K562 (cell line): ENCODE measurements at regions not wholly inside any gene's neighbourhood (a gene's known extent, or its start where the extent isn't known, plus 50 kb on each side); places are given as distances from the start of the nearest gene placed in this dataset.
A peak's percentile ranks its signal among the peaks of the same experiment; 100 is the strongest.

ENCODE experiments used
- ATF1 ChIP-seq, 2 experiments: fragments of 450-650 bp in 1 of 2; IDR thresholded peaks; 2 replicates each; pipeline ENCODE4 v1.6.1; 2016; ENCODE audit warnings: missing compliant biosample characterization in 1 of 2, missing genetic modification characterization in 1 of 2
- CEBPG ChIP-seq, 3 experiments: fragments of 200-800 bp in 1 of 3; sonication (Bioruptor generic) in 1 of 3; sonication (generic) in 1 of 3; formaldehyde crosslinking in 1 of 3; IDR thresholded peaks in 2 of 3; conservative IDR thresholded peaks in 1 of 3; 2 replicates each; pipeline versions ENCODE4 v1.6.1 to v1.8.0; 2016 to 2022; ENCODE audit warnings: missing compliant biosample characterization in 2 of 3, missing genetic modification characterization in 2 of 3, mild to moderate bottlenecking in 1 of 3, missing genetic modification reagents in 1 of 3
- CXXC5 ChIP-seq: fragments of 250-450 bp; sonication (Bioruptor Pico); IDR thresholded peaks from 2 replicates; pipeline ENCODE4 v1.8.0; 2022; ENCODE audit warnings: inconsistent platforms, mild to moderate bottlenecking, moderate library complexity
- ELF4 ChIP-seq: fragments of 450-650 bp; formaldehyde crosslinking; IDR thresholded peaks from 2 replicates; pipeline ENCODE4 v1.4.0; 2022; ENCODE audit warnings: missing genetic modification characterization
- FOXP1 ChIP-seq: sonication (generic); formaldehyde crosslinking; IDR thresholded peaks from 2 replicates; pipeline ENCODE4 v1.8.0; 2022; ENCODE audit warnings: mild to moderate bottlenecking, missing genetic modification reagents
- GATA2 ChIP-seq: sonication (generic); formaldehyde crosslinking; IDR thresholded peaks from 2 replicates; pipeline ENCODE4 v1.4.0; 2020; ENCODE audit warnings: mild to moderate bottlenecking, missing genetic modification reagents
- HDAC2 ChIP-seq: fragments of 450-650 bp; IDR thresholded peaks from 2 replicates; pipeline ENCODE4 v1.6.1; 2016; ENCODE audit warnings: mild to moderate bottlenecking
- KHSRP ChIP-seq: fragments of 450-650 bp; IDR thresholded peaks from 2 replicates; pipeline ENCODE4 v1.6.1; 2017
- KLF13 ChIP-seq: fragments of 450-650 bp; IDR thresholded peaks from 2 replicates; pipeline ENCODE4 v1.6.1; 2016; ENCODE audit warnings: missing genetic modification characterization, low read depth, mild to moderate bottlenecking, missing compliant biosample characterization, moderate library complexity, borderline replicate concordance
- L3MBTL2 ChIP-seq: fragments of 450-650 bp; IDR thresholded peaks from 2 replicates; pipeline ENCODE4 v1.6.1; 2016; ENCODE audit warnings: mild to moderate bottlenecking, moderate library complexity
- MTA3 ChIP-seq: fragments of 450-650 bp; formaldehyde crosslinking; IDR thresholded peaks from 2 replicates; pipeline ENCODE4 v1.6.1; 2017; ENCODE audit warnings: mild to moderate bottlenecking, borderline replicate concordance
- NEUROD1 ChIP-seq: fragments of 150-350 bp; IDR thresholded peaks from 2 replicates; pipeline ENCODE4 v1.6.1; 2014; ENCODE audit warnings: borderline replicate concordance, low read length, low read depth; ENCODE audit not compliant: partially characterized antibody
- NFATC3 ChIP-seq: fragments of 450-650 bp; IDR thresholded peaks from 2 replicates; pipeline ENCODE4 v1.6.1; 2017; ENCODE audit warnings: mild to moderate bottlenecking
- NFRKB ChIP-seq: fragments of 450-650 bp; IDR thresholded peaks from 2 replicates; pipeline ENCODE4 v1.6.1; 2016; ENCODE audit warnings: low read depth
- PML ChIP-seq: IDR thresholded peaks from 2 replicates; pipeline ENCODE4 v1.6.1; 2012; ENCODE audit warnings: low read length, inconsistent platforms
- POLR3G ChIP-seq: IDR thresholded peaks from 2 replicates; pipeline ENCODE4 v1.6.1; 2011; ENCODE audit not compliant: insufficient read length, insufficient replicate concordance; ENCODE audit errors: extremely low read depth
- RBM25 ChIP-seq: fragments of 200-400 bp; formaldehyde crosslinking; IDR thresholded peaks from 2 replicates; pipeline ENCODE4 v1.6.1; 2018; ENCODE audit warnings: low read length, low read depth, moderate library complexity; ENCODE audit not compliant: severe bottlenecking
- SMARCE1 ChIP-seq: fragments of 450-650 bp; IDR thresholded peaks from 2 replicates; pipeline ENCODE4 v1.7.1; 2016; ENCODE audit warnings: mild to moderate bottlenecking
- SUPT5H ChIP-seq: fragments of 450-650 bp; IDR thresholded peaks from 2 replicates; pipeline ENCODE4 v1.6.1; 2016
- YY1 ChIP-seq, 3 experiments: IDR thresholded peaks; 2 replicates each; pipeline ENCODE4 v1.6.1; 2011; ENCODE audit warnings: low read length in 2 of 3, mild to moderate bottlenecking in 2 of 3, moderate library complexity in 2 of 3, borderline replicate concordance in 1 of 3, control low read depth in 1 of 3, low read depth in 1 of 3; ENCODE audit not compliant: insufficient read depth in 3 of 3, insufficient replicate concordance in 2 of 3, control insufficient read depth in 1 of 3, insufficient read length in 1 of 3; ENCODE audit errors: extremely low read depth in 1 of 3
- ZC3H4 ChIP-seq: sonication (generic); formaldehyde crosslinking; IDR thresholded peaks from 2 replicates; pipeline ENCODE4 v1.9.0; 2021; ENCODE audit warnings: missing genetic modification reagents, borderline replicate concordance
- ZNF354B ChIP-seq: fragments of 250-450 bp; sonication (Bioruptor Pico); IDR thresholded peaks from 2 replicates; pipeline ENCODE4 v1.4.0; 2020
- ZNF445 ChIP-seq: fragments of 250-450 bp; sonication (Bioruptor Pico); IDR thresholded peaks from 2 replicates; pipeline ENCODE4 v1.4.0; 2020; ENCODE audit warnings: low read depth, mild to moderate bottlenecking, moderate library complexity
- ZNF740 ChIP-seq, 3 experiments: fragments of 200-800 bp in 1 of 3; sonication (Bioruptor generic) in 1 of 3; sonication (generic) in 1 of 3; formaldehyde crosslinking in 1 of 3; IDR thresholded peaks; 2 replicates each; pipeline versions ENCODE4 v1.6.1 to v1.8.0; 2016 to 2022; ENCODE audit warnings: mild to moderate bottlenecking in 2 of 3, missing compliant biosample characterization in 2 of 3, missing genetic modification characterization in 2 of 3, missing genetic modification reagents in 1 of 3
- TF ChIP-seq, protein P1 (sequence below): sonication (generic); formaldehyde crosslinking; IDR thresholded peaks from 2 replicates; pipeline ENCODE4 v1.8.0; 2022; ENCODE audit warnings: mild to moderate bottlenecking, missing genetic modification reagents, borderline replicate concordance

GRCh38 chr6:90403489-90404381, 107.1 kb upstream of the BACH2 start (continued):
- TF ChIP-seq, protein P1, sequence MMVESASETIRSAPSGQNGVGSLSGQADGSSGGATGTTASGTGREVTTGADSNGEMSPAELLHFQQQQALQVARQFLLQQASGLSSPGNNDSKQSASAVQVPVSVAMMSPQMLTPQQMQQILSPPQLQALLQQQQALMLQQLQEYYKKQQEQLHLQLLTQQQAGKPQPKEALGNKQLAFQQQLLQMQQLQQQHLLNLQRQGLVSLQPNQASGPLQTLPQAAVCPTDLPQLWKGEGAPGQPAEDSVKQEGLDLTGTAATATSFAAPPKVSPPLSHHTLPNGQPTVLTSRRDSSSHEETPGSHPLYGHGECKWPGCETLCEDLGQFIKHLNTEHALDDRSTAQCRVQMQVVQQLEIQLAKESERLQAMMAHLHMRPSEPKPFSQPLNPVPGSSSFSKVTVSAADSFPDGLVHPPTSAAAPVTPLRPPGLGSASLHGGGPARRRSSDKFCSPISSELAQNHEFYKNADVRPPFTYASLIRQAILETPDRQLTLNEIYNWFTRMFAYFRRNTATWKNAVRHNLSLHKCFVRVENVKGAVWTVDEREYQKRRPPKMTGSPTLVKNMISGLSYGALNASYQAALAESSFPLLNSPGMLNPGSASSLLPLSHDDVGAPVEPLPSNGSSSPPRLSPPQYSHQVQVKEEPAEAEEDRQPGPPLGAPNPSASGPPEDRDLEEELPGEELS = 0 out of 2 replicates have a peak, but pooled peaks have one; percentile 10
- peak; percentile 77 for TF ChIP-seq MTA3
- peak; percentile 93 for TF ChIP-seq GATA2 (CRISPR knock-in tag)
- TF ChIP-seq FOXP1 (CRISPR knock-in tag) = 0 out of 2 replicates have a peak, but pooled peaks have one; percentile 31
- TF ChIP-seq YY1 (IDR thresholded peaks at IDR 0.05; ENCODE audit: borderline replicate concordance in 1 of 3, control insufficient read depth in 1 of 3, extremely low read depth in 1 of 3, insufficient read depth in 3 of 3, insufficient read length in 1 of 3, insufficient replicate concordance in 2 of 3, low read depth in 1 of 3, low read length in 2 of 3) = peak in 1 of 3 experiments; percentile 36
- TF ChIP-seq ZC3H4 (CRISPR knock-in tag) = no peak
- peak; percentile 20 for TF ChIP-seq RBM25
- no peak for TF ChIP-seq NFATC3
- TF ChIP-seq POLR3G = no peak
- TF ChIP-seq PML = 0 out of 2 replicates have a peak, but pooled peaks have one; percentile 31
- TF ChIP-seq NEUROD1 = peak; percentile 60
- no peak for TF ChIP-seq SUPT5H
- TF ChIP-seq KLF13 (tag) = no peak
- peak; percentile 2; the same call in 1 of the 2 replicates for TF ChIP-seq NFRKB
- no peak for TF ChIP-seq ZNF740 (CRISPR knock-in tag; IDR thresholded peaks at IDR 0.05)
- no peak for TF ChIP-seq ZNF740 (tag; IDR thresholded peaks at IDR 0.05)
- peak; percentile 92 for TF ChIP-seq CEBPG (CRISPR knock-in tag; IDR thresholded peaks at IDR 0.05)
- TF ChIP-seq CEBPG (tag; conservative IDR thresholded peaks at IDR 0.05 in 1 of 2, IDR thresholded peaks at IDR 0.05 in 1 of 2) = peak; percentile 66 to 83; a peak in 3 of 4 replicates
- TF ChIP-seq ATF1 (CRISPR knock-in tag; IDR thresholded peaks at IDR 0.05) = no peak
- TF ChIP-seq ATF1 (tag; IDR thresholded peaks at IDR 0.05) = peak; percentile 57
- peak; percentile 85 for TF ChIP-seq SMARCE1
- TF ChIP-seq ZNF445 (CRISPR knock-in tag) = no peak
- no peak for TF ChIP-seq ZNF354B
- peak; percentile 64; the same call in 1 of the 2 replicates for TF ChIP-seq CXXC5 (CRISPR knock-in tag)
- TF ChIP-seq KHSRP = no peak
- TF ChIP-seq ELF4 (CRISPR knock-in tag) = no peak
- peak; percentile 85 for TF ChIP-seq L3MBTL2
- peak; percentile 76; the same call in 1 of the 2 replicates for TF ChIP-seq HDAC2
